ENCODE measurements at regions not wholly inside any gene's neighbourhood (a gene's known extent, or its start where the extent isn't known, plus 50 kb on each side); places are given as distances from the start of the nearest gene placed in this dataset.

DNA sequence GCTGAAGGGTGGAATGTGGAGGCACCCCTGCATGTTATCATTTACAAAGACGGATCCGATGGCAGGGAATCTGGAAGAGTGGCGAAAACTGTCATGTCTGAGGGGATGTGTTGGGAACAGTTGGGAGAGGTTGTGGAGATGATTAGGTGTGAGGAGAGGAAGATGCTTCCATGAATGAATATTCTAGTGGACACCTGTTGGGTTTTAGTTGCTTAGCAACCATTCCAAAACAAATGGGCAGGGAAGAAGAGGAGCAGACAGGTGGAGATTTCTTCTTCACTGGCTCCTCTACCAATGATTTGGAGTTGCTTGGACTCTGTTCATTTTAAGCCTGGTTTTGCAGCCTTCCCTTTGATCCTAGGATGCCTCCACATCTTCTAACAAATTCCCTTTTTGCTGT lies 465.3 kb upstream of the CLINT1 start:
- peaks cover 3% of the 10 kb centered on the region for H3K9me3 Mint-ChIP-seq (ENCODE audit: unreplicated experiment)
- no peak for DNase-seq (ENCODE audit: unreplicated experiment)
- no peaks in the 10 kb centered on the region for H3K27me3 Mint-ChIP-seq (ENCODE audit: insufficient read depth, unreplicated experiment)
- no peak overlapping the region for H3K4me3 Mint-ChIP-seq (ENCODE audit: unreplicated experiment)
- no peak overlapping the region for H3K27ac Mint-ChIP-seq (ENCODE audit: low read depth, unreplicated experiment)
- H3K36me3 Mint-ChIP-seq (ENCODE audit: insufficient read depth, unreplicated experiment), result no peaks in the 10 kb centered on the region
- ChIA-PET CTCF (no interaction called here), POLR2A (interaction anchor here (0.6 to 0.7 kb wide), 2 partner anchors 25 to 1868 kb away, joined by 3 read pairs; no protein-coding TSS in a partner anchor)
- intact Hi-C loops (cut with micrococcal nuclease), result no loop called here
- H3K4me1 Mint-ChIP-seq (ENCODE audit: insufficient read depth, unreplicated experiment), result no peaks in the 10 kb centered on the region
- TF ChIP-seq, protein P1, sequence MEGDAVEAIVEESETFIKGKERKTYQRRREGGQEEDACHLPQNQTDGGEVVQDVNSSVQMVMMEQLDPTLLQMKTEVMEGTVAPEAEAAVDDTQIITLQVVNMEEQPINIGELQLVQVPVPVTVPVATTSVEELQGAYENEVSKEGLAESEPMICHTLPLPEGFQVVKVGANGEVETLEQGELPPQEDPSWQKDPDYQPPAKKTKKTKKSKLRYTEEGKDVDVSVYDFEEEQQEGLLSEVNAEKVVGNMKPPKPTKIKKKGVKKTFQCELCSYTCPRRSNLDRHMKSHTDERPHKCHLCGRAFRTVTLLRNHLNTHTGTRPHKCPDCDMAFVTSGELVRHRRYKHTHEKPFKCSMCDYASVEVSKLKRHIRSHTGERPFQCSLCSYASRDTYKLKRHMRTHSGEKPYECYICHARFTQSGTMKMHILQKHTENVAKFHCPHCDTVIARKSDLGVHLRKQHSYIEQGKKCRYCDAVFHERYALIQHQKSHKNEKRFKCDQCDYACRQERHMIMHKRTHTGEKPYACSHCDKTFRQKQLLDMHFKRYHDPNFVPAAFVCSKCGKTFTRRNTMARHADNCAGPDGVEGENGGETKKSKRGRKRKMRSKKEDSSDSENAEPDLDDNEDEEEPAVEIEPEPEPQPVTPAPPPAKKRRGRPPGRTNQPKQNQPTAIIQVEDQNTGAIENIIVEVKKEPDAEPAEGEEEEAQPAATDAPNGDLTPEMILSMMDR (IDR thresholded peaks at IDR 0.05; ENCODE audit: unreplicated experiment), result no peak
- no TSS peak for BruUV-seq (replicated peaks)

DNA sequence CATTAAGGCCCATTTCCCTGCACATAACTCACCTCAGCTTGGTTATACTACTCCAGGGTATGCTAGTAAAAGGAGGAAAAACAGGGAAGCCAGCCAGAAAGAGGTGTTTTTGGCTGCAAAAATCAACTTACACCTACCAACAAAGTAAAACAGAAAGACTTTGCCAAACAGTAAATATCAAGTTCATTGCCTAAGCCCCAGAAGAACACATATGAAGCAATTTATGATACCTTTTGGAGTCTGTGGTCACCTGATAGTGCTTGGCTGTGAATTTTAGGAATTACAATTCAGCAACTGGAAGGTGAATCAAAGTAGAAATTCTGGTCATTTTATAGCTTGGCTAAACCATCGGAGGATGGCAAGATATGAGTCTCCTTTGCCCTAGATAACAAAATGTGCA lies 463.7 kb upstream of the CLINT1 start:
- intact Hi-C loops (cut with micrococcal nuclease), result no loop called here
- H3K27me3 Mint-ChIP-seq (ENCODE audit: insufficient read depth, unreplicated experiment), result no peaks in the 10 kb centered on the region

DNA sequence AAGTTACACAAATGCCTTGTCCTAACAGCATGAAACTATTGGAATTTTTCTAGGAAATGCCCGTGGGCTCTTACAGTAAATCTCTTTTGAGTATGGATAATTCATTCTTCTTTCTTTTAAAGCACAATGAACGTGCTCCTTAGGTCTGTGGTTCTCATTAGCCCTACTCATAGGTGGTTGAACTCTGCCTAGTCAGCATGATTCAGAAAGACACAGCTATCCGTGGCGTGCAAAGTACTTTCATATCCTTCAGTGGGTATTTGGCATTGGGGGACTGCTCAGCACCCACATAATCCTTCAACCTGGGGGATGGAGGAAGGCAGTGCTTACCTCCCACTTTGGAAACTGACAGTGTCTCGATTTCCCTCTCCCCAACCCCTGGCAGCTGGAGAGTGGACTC lies 462.0 kb upstream of the CLINT1 start:
- H3K9me3 Mint-ChIP-seq (ENCODE audit: unreplicated experiment), result no peaks in the 10 kb centered on the region
- H3K4me1 Mint-ChIP-seq (ENCODE audit: insufficient read depth, unreplicated experiment), result no peaks in the 10 kb centered on the region
- DNase-seq (ENCODE audit: unreplicated experiment), result no peak
- TF ChIP-seq, protein P1 (IDR thresholded peaks at IDR 0.05; ENCODE audit: unreplicated experiment), result no peak
- ChIA-PET POLR2A (no interaction called here), CTCF (interaction anchor here (1.2 kb wide), 1 partner anchor 9 kb away, joined by 4 read pairs; no protein-coding TSS in a partner anchor)
- no peaks in the 10 kb centered on the region for H3K36me3 Mint-ChIP-seq (ENCODE audit: insufficient read depth, unreplicated experiment)
- no peaks in the 10 kb centered on the region for H3K27me3 Mint-ChIP-seq (ENCODE audit: insufficient read depth, unreplicated experiment)
- H3K4me3 Mint-ChIP-seq (ENCODE audit: unreplicated experiment), result no peak overlapping the region
- no TSS peak for BruUV-seq (replicated peaks)
- intact Hi-C loops (cut with micrococcal nuclease), result no loop called here
- H3K27ac Mint-ChIP-seq (ENCODE audit: low read depth, unreplicated experiment), result no peak overlapping the region

More for the DNA sequence above, 463.7 kb upstream of the CLINT1 start:
- Mint-ChIP-seq H3K9me3 (ENCODE audit: unreplicated experiment) (no peaks in the 10 kb centered on the region), H3K4me1 (ENCODE audit: insufficient read depth, unreplicated experiment) (no peaks in the 10 kb centered on the region), H3K27ac (ENCODE audit: low read depth, unreplicated experiment) (no peak overlapping the region), H3K36me3 (ENCODE audit: insufficient read depth, unreplicated experiment) (no peaks in the 10 kb centered on the region), H3K4me3 (ENCODE audit: unreplicated experiment) (no peak overlapping the region)
- no TSS peak for BruUV-seq (replicated peaks)
- DNase-seq (ENCODE audit: unreplicated experiment), result no peak
- POLR2A ChIA-PET, result no interaction called here
- CTCF ChIA-PET, result interaction anchor here (0.9 kb wide), 1 partner anchor 11 kb away, joined by 3 read pairs; no protein-coding TSS in a partner anchor
- TF ChIP-seq, protein P1 (IDR thresholded peaks at IDR 0.05; ENCODE audit: unreplicated experiment), result no peak

DNA sequence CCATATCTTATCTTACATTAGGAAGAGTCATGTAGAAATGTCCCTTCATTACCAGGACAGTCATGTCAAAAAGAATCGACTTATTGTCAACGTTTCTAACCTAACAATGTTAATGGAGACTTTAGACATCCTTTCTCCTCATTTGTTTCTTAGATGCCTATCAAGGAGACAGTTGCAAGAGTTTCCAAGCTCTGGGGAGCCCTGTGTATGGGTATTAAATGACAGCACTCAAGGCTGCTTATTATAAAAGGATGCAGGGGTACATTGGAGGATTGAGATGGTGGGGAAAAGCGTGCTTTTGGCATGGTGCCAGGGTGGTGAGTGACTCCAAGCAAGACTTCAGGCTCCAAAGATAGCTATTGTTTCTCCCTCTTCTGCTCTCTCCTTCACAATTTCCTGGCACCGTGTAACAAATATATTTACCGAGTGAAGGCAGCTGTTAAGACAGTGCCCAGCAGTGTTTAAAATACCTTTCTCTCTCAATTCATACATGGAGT lies 461.3 kb upstream of the CLINT1 start:
- H3K27me3 Mint-ChIP-seq (ENCODE audit: insufficient read depth, unreplicated experiment), result no peaks in the 10 kb centered on the region
- DNase-seq (ENCODE audit: unreplicated experiment), result peak; percentile 5
- no peaks in the 10 kb centered on the region for H3K36me3 Mint-ChIP-seq (ENCODE audit: insufficient read depth, unreplicated experiment)
- TF ChIP-seq, protein P1 (IDR thresholded peaks at IDR 0.05; ENCODE audit: unreplicated experiment), result no peak
- no peaks in the 10 kb centered on the region for H3K9me3 Mint-ChIP-seq (ENCODE audit: unreplicated experiment)
- H3K27ac Mint-ChIP-seq (ENCODE audit: low read depth, unreplicated experiment), result no peak overlapping the region
- ChIA-PET CTCF (interaction anchor here (1.2 kb wide), 1 partner anchor 8 kb away, joined by 4 read pairs; no protein-coding TSS in a partner anchor), POLR2A (interaction anchor here (0.6 kb wide), 1 partner anchor 152 kb away, joined by 3 read pairs; no protein-coding TSS in a partner anchor)
- intact Hi-C loops (cut with micrococcal nuclease), result no loop called here
- H3K4me1 Mint-ChIP-seq (ENCODE audit: insufficient read depth, unreplicated experiment), result no peaks in the 10 kb centered on the region
- H3K4me3 Mint-ChIP-seq (ENCODE audit: unreplicated experiment), result no peak overlapping the region
- BruUV-seq (replicated peaks), result no TSS peak
